ENCODE measurements at regions not wholly inside any gene's neighbourhood (a gene's known extent, or its start where the extent isn't known, plus 50 kb on each side); places are given as distances from the start of the nearest gene placed in this dataset.

DNA sequence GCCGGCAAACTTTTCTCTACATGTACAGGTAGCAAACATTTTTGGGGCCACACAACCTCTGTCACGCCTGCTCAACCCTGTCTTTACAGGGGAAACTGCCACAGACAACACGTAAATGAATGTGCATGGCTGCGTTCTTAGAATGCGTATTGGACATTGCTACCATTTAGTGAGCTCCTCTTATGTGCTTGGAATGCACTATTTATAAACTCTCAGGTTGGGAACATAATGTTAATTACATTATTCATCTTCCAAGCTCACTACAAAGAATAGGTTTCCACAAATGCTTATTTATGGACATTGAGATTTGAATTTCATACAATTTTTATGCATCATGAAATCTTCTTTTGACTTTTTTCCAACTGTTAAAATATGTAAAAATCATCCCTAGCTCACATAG, 92.0 kb upstream of the RPS6KA2 start:
- TF ChIP-seq, protein P1, sequence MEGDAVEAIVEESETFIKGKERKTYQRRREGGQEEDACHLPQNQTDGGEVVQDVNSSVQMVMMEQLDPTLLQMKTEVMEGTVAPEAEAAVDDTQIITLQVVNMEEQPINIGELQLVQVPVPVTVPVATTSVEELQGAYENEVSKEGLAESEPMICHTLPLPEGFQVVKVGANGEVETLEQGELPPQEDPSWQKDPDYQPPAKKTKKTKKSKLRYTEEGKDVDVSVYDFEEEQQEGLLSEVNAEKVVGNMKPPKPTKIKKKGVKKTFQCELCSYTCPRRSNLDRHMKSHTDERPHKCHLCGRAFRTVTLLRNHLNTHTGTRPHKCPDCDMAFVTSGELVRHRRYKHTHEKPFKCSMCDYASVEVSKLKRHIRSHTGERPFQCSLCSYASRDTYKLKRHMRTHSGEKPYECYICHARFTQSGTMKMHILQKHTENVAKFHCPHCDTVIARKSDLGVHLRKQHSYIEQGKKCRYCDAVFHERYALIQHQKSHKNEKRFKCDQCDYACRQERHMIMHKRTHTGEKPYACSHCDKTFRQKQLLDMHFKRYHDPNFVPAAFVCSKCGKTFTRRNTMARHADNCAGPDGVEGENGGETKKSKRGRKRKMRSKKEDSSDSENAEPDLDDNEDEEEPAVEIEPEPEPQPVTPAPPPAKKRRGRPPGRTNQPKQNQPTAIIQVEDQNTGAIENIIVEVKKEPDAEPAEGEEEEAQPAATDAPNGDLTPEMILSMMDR (IDR thresholded peaks at IDR 0.05): no peak
- no peak for TF ChIP-seq POLR2A (IDR thresholded peaks at IDR 0.05)
